GM06990 (cell line): ENCODE measurements at regions not wholly inside any gene's neighbourhood (a gene's known extent, or its start where the extent isn't known, plus 50 kb on each side); places are given as distances from the start of the nearest gene placed in this dataset.

Experiments used
- DNase-seq: peaks from one replicate; pipeline ENCODE4 v3.0.0-alpha.2; 2011; ENCODE audit not compliant: insufficient read length; ENCODE audit errors: extremely low read depth
- H3K27me3 ChIP-seq: replicated peaks from 2 replicates; pipeline ENCODE4 v1.6.0; 2011; ENCODE audit warnings: low read length; ENCODE audit not compliant: control insufficient read depth, insufficient read depth
- H3K36me3 ChIP-seq: 2 replicates; pipeline ENCODE4 v1.5.1; 2011; ENCODE audit warnings: low read length; ENCODE audit not compliant: control insufficient read depth, insufficient read depth
- H3K4me3 ChIP-seq: replicated peaks from 2 replicates; pipeline ENCODE4 v1.5.1; 2011; ENCODE audit warnings: low read depth, mild to moderate bottlenecking, control low read depth, low read length
- TF ChIP-seq, protein P1 (sequence below): IDR thresholded peaks from 2 replicates; pipeline ENCODE4 v1.5.1; 2011; ENCODE audit warnings: low read length, control low read depth, mild to moderate bottlenecking, inconsistent platforms; ENCODE audit not compliant: insufficient read depth, poor library complexity, severe bottlenecking

DNA sequence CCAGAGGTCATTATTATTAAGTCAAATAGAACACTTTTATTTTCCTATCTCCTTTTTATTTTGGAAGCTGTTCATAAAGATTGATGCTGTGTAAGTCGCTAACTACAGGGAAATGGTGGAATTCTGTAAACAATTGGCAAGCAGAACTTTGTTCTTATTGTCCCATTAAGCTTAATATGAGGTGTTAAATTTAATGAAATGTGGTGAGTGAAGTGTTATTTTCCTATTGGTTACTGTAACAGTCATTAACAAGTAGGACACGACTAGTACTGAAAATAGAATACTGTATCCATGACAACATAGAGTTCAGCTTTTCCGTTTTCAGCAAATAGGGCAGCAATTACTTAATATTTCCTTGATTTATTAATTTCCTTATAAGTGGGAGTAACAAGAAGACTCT lies 279.1 kb upstream of the ZEB2 start:
- H3K36me3 ChIP-seq: no peaks in the 10 kb centered on the region
- H3K27me3 ChIP-seq: no peaks in the 10 kb centered on the region
- TF ChIP-seq, protein P1, sequence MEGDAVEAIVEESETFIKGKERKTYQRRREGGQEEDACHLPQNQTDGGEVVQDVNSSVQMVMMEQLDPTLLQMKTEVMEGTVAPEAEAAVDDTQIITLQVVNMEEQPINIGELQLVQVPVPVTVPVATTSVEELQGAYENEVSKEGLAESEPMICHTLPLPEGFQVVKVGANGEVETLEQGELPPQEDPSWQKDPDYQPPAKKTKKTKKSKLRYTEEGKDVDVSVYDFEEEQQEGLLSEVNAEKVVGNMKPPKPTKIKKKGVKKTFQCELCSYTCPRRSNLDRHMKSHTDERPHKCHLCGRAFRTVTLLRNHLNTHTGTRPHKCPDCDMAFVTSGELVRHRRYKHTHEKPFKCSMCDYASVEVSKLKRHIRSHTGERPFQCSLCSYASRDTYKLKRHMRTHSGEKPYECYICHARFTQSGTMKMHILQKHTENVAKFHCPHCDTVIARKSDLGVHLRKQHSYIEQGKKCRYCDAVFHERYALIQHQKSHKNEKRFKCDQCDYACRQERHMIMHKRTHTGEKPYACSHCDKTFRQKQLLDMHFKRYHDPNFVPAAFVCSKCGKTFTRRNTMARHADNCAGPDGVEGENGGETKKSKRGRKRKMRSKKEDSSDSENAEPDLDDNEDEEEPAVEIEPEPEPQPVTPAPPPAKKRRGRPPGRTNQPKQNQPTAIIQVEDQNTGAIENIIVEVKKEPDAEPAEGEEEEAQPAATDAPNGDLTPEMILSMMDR: no peak
- DNase-seq: no peak
- H3K4me3 ChIP-seq: no peak overlapping the region

DNA sequence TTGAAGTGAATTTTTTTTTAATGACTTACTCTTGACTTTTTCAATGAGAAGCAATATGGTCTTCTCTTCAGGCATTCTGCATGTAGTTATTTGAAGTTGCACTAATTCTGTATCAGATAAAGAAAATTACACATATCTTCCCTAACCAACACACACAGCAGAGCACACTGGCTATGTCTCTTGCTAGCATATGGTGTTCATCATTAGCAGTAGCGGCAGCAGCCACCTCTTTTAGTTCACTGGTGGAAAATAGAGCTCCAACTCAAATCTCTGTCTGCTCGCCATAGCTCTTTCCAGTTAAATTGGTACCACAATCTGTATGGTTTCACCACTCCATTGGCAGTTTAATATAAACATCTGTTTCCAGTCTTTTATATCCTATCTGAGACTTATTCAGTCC lies 278.1 kb upstream of the ZEB2 start:
- H3K36me3 ChIP-seq: no peaks in the 10 kb centered on the region
- no peak for DNase-seq
- TF ChIP-seq, protein P1: no peak
- H3K4me3 ChIP-seq: no peak overlapping the region
- no peaks in the 10 kb centered on the region for H3K27me3 ChIP-seq

- no peaks in the 10 kb centered on the region for H3K27me3 ChIP-seq
- DNase-seq: no peak
- TF ChIP-seq, protein P1: no peak
- H3K4me3 ChIP-seq: no peak overlapping the region
- H3K36me3 ChIP-seq: no peaks in the 10 kb centered on the region
Measured at GRCh38 chr2:144796936-144797335, 277.0 kb upstream of the ZEB2 start.

GRCh38 chr2:144796164-144796563 lies 276.2 kb upstream of the ZEB2 start:
- TF ChIP-seq, protein P1: no peak
- H3K27me3 ChIP-seq: no peaks in the 10 kb centered on the region
- H3K4me3 ChIP-seq: no peak overlapping the region
- no peaks in the 10 kb centered on the region for H3K36me3 ChIP-seq
- DNase-seq: no peak

GRCh38 chr2:144785253-144785652 lies 265.3 kb upstream of the ZEB2 start:
- TF ChIP-seq, protein P1: no peak
- H3K36me3 ChIP-seq: no peaks in the 10 kb centered on the region
- no peak for DNase-seq
- H3K27me3 ChIP-seq: no peaks in the 10 kb centered on the region
- H3K4me3 ChIP-seq: no peak overlapping the region

DNA sequence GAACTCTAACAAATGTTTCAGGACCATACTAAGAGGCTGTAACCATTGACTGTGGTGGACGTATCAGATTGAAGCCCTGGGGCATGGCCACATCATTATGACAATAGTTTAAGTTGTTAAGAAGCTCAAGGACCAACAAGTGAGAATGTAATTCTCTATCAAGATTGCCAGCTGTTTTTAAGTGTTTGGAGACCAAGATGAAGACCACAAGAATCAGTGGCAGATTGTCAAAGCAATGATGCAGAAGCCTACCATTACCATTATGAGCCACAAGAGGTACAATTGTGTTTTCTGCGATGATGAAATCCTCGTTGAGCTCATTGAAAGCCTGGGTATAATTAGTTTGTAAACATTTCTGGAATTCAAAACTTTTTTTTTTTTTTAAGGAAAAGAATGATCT lies 261.1 kb upstream of the ZEB2 start:
- Histone ChIP-seq H3K27me3 (no peaks in the 10 kb centered on the region), H3K4me3 (no peak overlapping the region), H3K36me3 (no peaks in the 10 kb centered on the region)
- TF ChIP-seq, protein P1: no peak
- DNase-seq: no peak
